Mesothelial cell of epicardium (in vitro differentiated cells): ENCODE measurements at regions not wholly inside any gene's neighbourhood (a gene's known extent, or its start where the extent isn't known, plus 50 kb on each side); places are given as distances from the start of the nearest gene placed in this dataset.

Experiments
- DNase-seq, 2 experiments: peaks; one replicate each; pipeline ENCODE4 v3.0.0; 2021; ENCODE audit warnings: low spot score in 2 of 2; ENCODE audit not compliant: unreplicated experiment in 2 of 2
- H3K27ac Mint-ChIP-seq: 2 replicates; pipeline ENCODE4 v1.8.0; 2021; ENCODE audit warnings: mixed read lengths
- H3K27me3 Mint-ChIP-seq: 2 replicates; pipeline ENCODE4 v1.8.0; 2021; ENCODE audit warnings: low read depth, mixed read lengths
- H3K36me3 Mint-ChIP-seq: 2 replicates; pipeline ENCODE4 v1.8.0; 2021; ENCODE audit warnings: mixed read lengths
- H3K4me1 Mint-ChIP-seq: 2 replicates; pipeline ENCODE4 v1.8.0; 2021; ENCODE audit warnings: mixed read lengths
- H3K4me3 Mint-ChIP-seq: 2 replicates; pipeline ENCODE4 v1.8.0; 2021; ENCODE audit warnings: mild to moderate bottlenecking, moderate library complexity, mixed read lengths
- H3K9me3 Mint-ChIP-seq: 2 replicates; pipeline ENCODE4 v1.8.0; 2021; ENCODE audit warnings: mixed read lengths
- TF ChIP-seq, protein P1 (sequence below): fragments of 200-600 bp; sonication (generic); IDR thresholded peaks from one replicate; pipeline ENCODE4 v1.5.0; 2021; ENCODE audit warnings: antibody characterized with exemption; ENCODE audit not compliant: unreplicated experiment

DNA sequence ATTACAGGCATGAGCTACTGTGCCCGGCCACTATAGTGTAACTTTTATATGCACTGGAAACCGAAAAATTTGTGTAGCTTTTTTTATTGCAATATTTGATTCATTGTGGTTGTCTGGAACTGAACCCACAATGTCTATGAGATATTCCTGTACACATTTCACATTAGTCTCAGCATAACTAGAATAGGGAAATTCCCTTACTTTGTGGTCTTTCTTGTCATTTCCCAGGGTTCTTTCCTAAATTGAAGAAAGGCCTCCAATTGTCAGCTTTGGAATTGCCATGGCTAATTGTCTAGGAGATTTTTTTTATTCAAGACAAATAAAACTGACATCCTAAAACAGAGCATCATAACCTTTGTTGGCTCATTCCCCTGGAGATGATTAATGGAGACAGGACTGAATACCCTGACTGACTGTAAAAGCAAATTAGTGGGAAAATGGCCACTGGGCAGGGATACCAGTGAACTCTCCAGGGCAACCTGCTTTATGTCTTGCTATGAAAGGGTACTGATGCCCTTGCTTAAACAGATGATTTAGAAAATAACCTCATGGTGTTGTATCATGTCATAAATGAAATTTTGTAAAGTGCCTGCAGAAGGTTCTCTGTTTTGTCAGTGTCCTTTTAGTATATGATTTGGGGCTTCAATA lies 576.9 kb downstream of the RFPL4B start:
- Mint-ChIP-seq H3K9me3 (peaks cover 33% of the 10 kb centered on the region), H3K4me1 (no peaks in the 10 kb centered on the region), H3K27ac (no peak overlapping the region), H3K36me3 (peaks cover 23% of the 10 kb centered on the region), H3K4me3 (no peak overlapping the region), H3K27me3 (no peaks in the 10 kb centered on the region)
- TF ChIP-seq, protein P1, sequence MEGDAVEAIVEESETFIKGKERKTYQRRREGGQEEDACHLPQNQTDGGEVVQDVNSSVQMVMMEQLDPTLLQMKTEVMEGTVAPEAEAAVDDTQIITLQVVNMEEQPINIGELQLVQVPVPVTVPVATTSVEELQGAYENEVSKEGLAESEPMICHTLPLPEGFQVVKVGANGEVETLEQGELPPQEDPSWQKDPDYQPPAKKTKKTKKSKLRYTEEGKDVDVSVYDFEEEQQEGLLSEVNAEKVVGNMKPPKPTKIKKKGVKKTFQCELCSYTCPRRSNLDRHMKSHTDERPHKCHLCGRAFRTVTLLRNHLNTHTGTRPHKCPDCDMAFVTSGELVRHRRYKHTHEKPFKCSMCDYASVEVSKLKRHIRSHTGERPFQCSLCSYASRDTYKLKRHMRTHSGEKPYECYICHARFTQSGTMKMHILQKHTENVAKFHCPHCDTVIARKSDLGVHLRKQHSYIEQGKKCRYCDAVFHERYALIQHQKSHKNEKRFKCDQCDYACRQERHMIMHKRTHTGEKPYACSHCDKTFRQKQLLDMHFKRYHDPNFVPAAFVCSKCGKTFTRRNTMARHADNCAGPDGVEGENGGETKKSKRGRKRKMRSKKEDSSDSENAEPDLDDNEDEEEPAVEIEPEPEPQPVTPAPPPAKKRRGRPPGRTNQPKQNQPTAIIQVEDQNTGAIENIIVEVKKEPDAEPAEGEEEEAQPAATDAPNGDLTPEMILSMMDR, result no peak
- DNase-seq, result no peak

DNA sequence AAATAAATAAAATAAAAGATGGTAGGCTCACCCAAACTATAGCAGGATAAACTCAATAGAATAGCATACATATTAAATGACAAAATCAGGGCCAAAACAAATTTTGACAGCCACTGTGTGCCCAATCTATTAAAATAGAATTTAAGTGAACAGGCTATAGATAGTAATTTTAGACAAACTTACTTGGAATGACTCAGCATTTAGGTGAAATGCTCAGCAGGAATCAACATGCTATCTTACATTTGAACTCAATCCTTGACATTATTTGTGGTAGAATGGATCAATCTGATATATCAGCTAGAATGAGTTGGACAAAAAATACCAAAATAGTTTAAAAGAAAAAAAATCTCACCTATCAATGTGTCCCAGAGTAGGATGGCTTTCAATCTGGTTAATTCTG lies 578.6 kb downstream of the RFPL4B start:
- peaks cover 29% of the 10 kb centered on the region for H3K9me3 Mint-ChIP-seq
- peaks cover 19% of the 10 kb centered on the region for H3K36me3 Mint-ChIP-seq
- H3K4me1 Mint-ChIP-seq, result peaks cover 5% of the 10 kb centered on the region
- DNase-seq, result no peak
- H3K4me3 Mint-ChIP-seq, result no peak overlapping the region
- H3K27me3 Mint-ChIP-seq, result no peaks in the 10 kb centered on the region
- TF ChIP-seq, protein P1, result no peak
- no peak overlapping the region for H3K27ac Mint-ChIP-seq

DNA sequence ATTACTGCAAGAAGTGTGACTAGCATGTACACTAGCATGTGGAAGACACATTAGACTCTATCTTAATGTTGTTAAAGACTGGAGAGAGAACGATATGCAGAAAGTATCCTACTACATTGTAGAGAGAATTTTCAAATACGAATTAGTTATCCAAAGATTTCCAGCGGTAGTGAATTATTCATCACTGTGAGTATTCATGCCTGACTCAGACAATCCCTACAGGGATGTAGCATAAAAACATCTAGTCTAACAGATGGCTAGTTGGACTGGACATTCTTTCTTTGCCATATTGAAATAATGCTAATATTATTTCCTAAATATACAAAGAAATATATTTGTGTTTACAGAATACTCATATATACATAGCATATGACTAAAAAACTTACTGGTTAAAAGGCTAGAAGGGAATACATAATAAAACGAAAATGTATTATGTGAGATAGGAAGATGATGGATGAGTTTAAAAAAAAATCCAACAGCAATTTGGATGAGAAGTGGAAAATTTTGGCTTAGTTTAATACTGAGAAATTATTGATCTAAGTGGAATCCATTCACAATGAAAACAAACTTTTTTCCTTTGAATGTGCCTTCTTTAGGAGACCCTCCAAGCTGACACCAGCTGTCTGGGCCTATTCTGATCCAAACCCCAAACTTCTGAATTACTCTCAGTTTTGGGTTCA lies 580.7 kb downstream of the RFPL4B start:
- Mint-ChIP-seq H3K9me3 (peaks cover 15% of the 10 kb centered on the region), H3K27me3 (no peaks in the 10 kb centered on the region), H3K36me3 (peaks cover 5% of the 10 kb centered on the region), H3K4me1 (peaks cover 15% of the 10 kb centered on the region), H3K27ac (no peak overlapping the region), H3K4me3 (no peak overlapping the region)
- TF ChIP-seq, protein P1, result no peak
- no peak for DNase-seq

DNA sequence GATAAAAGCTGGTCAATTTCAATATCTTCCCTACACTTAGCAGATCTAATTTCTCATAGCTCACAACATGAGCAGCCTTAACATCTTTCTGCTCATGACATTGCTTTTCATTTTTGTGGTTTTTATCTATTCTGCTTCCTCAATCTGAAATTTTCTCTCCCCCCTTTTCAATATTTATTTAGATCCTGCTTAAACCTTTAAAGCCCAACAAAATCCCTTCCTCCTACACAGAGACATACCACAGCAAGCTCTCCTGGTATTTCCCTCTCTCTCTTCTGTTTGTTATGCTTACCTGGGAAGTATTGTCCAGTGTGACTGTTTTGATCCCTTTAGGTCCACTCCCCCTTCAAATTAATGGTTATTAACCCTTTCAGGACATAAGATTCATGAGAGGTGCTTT lies 582.5 kb downstream of the RFPL4B start:
- peaks cover 5% of the 10 kb centered on the region for H3K9me3 Mint-ChIP-seq
- DNase-seq, result no peak
- peak overlapping the region; percentile 4 for H3K27ac Mint-ChIP-seq

DNA sequence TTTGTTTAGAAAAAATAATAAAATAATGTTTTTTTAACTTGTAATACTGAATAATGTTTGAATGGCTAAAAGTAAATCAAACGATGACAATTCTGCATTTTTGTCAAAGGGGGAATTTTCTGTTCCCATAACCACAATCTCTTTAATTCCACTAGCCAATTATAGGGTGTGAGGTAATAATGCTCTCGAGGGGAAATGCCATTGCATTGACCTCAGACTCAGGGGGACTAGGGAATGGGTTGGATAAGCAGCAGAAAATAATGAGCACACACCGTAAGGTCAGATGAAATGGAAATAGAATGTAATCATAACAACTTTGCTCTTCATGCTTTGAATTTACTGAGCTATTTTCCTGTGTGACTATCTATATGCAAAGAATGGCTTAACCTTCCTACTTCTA lies 584.7 kb downstream of the RFPL4B start:
- H3K27ac Mint-ChIP-seq, result no peak overlapping the region
- H3K27me3 Mint-ChIP-seq, result no peaks in the 10 kb centered on the region
- no peak overlapping the region for H3K4me3 Mint-ChIP-seq
- TF ChIP-seq, protein P1, result no peak
- peaks cover under 1% of the 10 kb centered on the region for H3K9me3 Mint-ChIP-seq
- no peaks in the 10 kb centered on the region for H3K36me3 Mint-ChIP-seq
- H3K4me1 Mint-ChIP-seq, result peaks cover 15% of the 10 kb centered on the region
- no peak for DNase-seq

More for the DNA sequence above, 582.5 kb downstream of the RFPL4B start:
- H3K27me3 Mint-ChIP-seq, result no peaks in the 10 kb centered on the region
- no peaks in the 10 kb centered on the region for H3K36me3 Mint-ChIP-seq
- no peak overlapping the region for H3K4me3 Mint-ChIP-seq
- H3K4me1 Mint-ChIP-seq, result peaks cover 15% of the 10 kb centered on the region
- TF ChIP-seq, protein P1, result no peak
